Astrocyte of the cerebellum (primary cell): ENCODE measurements at regions not wholly inside any gene's neighbourhood (a gene's known extent, or its start where the extent isn't known, plus 50 kb on each side); places are given as distances from the start of the nearest gene placed in this dataset.

Source experiments
- DNase-seq: peaks from one replicate; pipeline ENCODE4 v3.0.0-alpha.2; 2011; ENCODE audit warnings: low read depth
- H3K4me3 ChIP-seq: 2 replicates; pipeline ENCODE4 v1.5.1; 2011; ENCODE audit warnings: mild to moderate bottlenecking, low read depth, low read length, moderate library complexity
- CTCF ChIP-seq: IDR thresholded peaks from 2 replicates; pipeline ENCODE4 v1.5.1; 2012; ENCODE audit warnings: low read length, low read depth, moderate library complexity, mild to moderate bottlenecking; ENCODE audit errors: missing control alignments
- in situ Hi-C: cut with HindIII; loops from 2 replicates; pipeline ENCODE4 v1.10.0; 2017; ENCODE audit warnings: low sequenced_read_pairs

- DNase-seq, result no peak
- in situ Hi-C loops, result no loop called here
- no peak overlapping the region for H3K4me3 ChIP-seq
- TF ChIP-seq CTCF, result no peak
These were observed 253.8 kb upstream of the E2F7 start for GRCh38 chr12:77319166-77319565.

GRCh38 chr12:77315407-77315806 is 250.0 kb upstream of the E2F7 start:
- TF ChIP-seq CTCF, result no peak
- no peak for DNase-seq
- no peak overlapping the region for H3K4me3 ChIP-seq
- in situ Hi-C loops, result no loop called here

- no peak for DNase-seq
- H3K4me3 ChIP-seq, result no peak overlapping the region
- in situ Hi-C loops, result no loop called here
- no peak for TF ChIP-seq CTCF
These were observed 249.1 kb upstream of the E2F7 start for GRCh38 chr12:77314378-77315052.

- no peak for DNase-seq
- TF ChIP-seq CTCF, result no peak
- no peak overlapping the region for H3K4me3 ChIP-seq
- in situ Hi-C loops, result no loop called here
These were observed 242.7 kb upstream of the E2F7 start for GRCh38 chr12:77308056-77308455.

GRCh38 chr12:77300811-77301210 is 235.4 kb upstream of the E2F7 start:
- no peak for TF ChIP-seq CTCF
- in situ Hi-C loops, result no loop called here
- DNase-seq, result no peak
- no peak overlapping the region for H3K4me3 ChIP-seq

- no peak for DNase-seq
- in situ Hi-C loops, result no loop called here
- H3K4me3 ChIP-seq, result no peak overlapping the region
- TF ChIP-seq CTCF, result no peak
These were observed 234.7 kb upstream of the E2F7 start for GRCh38 chr12:77299910-77300669.
